B cell (primary cell): ENCODE measurements at regions not wholly inside any gene's neighbourhood (a gene's known extent, or its start where the extent isn't known, plus 50 kb on each side); places are given as distances from the start of the nearest gene placed in this dataset.

ENCODE experiments used
- ATAC-seq: fragments of 200-7000 bp; cut with Tn5 transposase; one replicate; pipeline ENCODE4 v1.10.0; 2021; ENCODE audit warnings: low read depth, mild to moderate bottlenecking, moderate number of reproducible peaks, moderate library complexity
- CTCF ChIA-PET: fragments of 350-600 bp; sonication (Branson Sonifier 250); formaldehyde crosslinking; loops from one replicate; lab custom pipeline; 2021; ENCODE audit warnings: antibody characterized with exemption, inconsistent platforms; lab: Charles Lee
- POLR2A ChIA-PET: fragments of 350-600 bp; sonication (Branson Sonifier 250); formaldehyde crosslinking; loops from one replicate; lab custom pipeline; 2021; ENCODE audit warnings: antibody characterized with exemption; lab: Charles Lee
- DNase-seq: peaks from one replicate; pipeline ENCODE4 v3.0.0; 2013
- H2AFZ ChIP-seq: 2 replicates; pipeline ENCODE4 v1.6.1; 2012; ENCODE audit warnings: mild to moderate bottlenecking, low read depth, low read length; ENCODE audit not compliant: insufficient read depth, poor library complexity, severe bottlenecking
- H3K27ac ChIP-seq, 2 donors: 1 replicate in 1 of 2; 2 replicates in 1 of 2; pipeline ENCODE4 v1.5.1; 2012 to 2013; ENCODE audit warnings: low read length in 2 of 2, mild to moderate bottlenecking in 2 of 2, moderate library complexity in 1 of 2
- H3K27me3 ChIP-seq, 4 experiments: fragments of 200-600 bp in 1 of 4; sonication (generic) in 1 of 4; replicated peaks in 1 of 4; 1 replicate in 2 of 4; 2 replicates in 2 of 4; pipeline versions ENCODE4 v1.6.1 to v1.7.0; 2013 to 2016; ENCODE audit warnings: low read length in 3 of 4, mild to moderate bottlenecking in 2 of 4, mixed read lengths in 1 of 4, moderate library complexity in 1 of 4; ENCODE audit not compliant: insufficient read depth in 4 of 4, control insufficient read depth in 3 of 4; ENCODE audit errors: control extremely low read depth in 1 of 4
- H3K36me3 ChIP-seq, 2 experiments: replicated peaks in 1 of 2; 1 replicate in 1 of 2; 2 replicates in 1 of 2; pipeline versions ENCODE4 v1.6.1 to v1.7.1; 2013; ENCODE audit warnings: low read length in 1 of 2; ENCODE audit not compliant: insufficient read depth in 2 of 2, control insufficient read depth in 1 of 2; ENCODE audit errors: control extremely low read depth in 1 of 2, extremely low read depth in 1 of 2
- H3K4me1 ChIP-seq, 2 donors: fragments of 200-600 bp in 1 of 2; sonication (generic) in 1 of 2; 1 replicate in 1 of 2; 2 replicates in 1 of 2; pipeline versions ENCODE4 v1.5.1 to v1.6.1; 2013 to 2017; ENCODE audit warnings: low read length in 2 of 2; ENCODE audit not compliant: control insufficient read depth in 2 of 2, insufficient read depth in 2 of 2
- H3K4me2 ChIP-seq: replicated peaks from 2 replicates; pipeline ENCODE3; 2012; ENCODE audit warnings: mild to moderate bottlenecking, low read depth, low read length; ENCODE audit not compliant: poor library complexity, severe bottlenecking
- H3K4me3 ChIP-seq, 5 experiments: fragments of 200-600 bp in 1 of 5; sonication (generic) in 1 of 5; 1 replicate in 3 of 5; 2 replicates in 2 of 5; pipeline versions ENCODE4 v1.5.1 to v1.7.0; 2011 to 2016; ENCODE audit warnings: low read length in 4 of 5, mild to moderate bottlenecking in 4 of 5, low read depth in 2 of 5, control low read depth in 1 of 5, moderate library complexity in 1 of 5; ENCODE audit not compliant: insufficient read depth in 1 of 5; ENCODE audit errors: control extremely low read depth in 1 of 5, extremely low read depth in 1 of 5
- H3K79me2 ChIP-seq: fragments of 200-600 bp; sonication (generic); one replicate; pipeline ENCODE4 v1.6.0; 2016; ENCODE audit warnings: low read length; ENCODE audit not compliant: control insufficient read depth, insufficient read depth
- H3K9ac ChIP-seq: fragments of 200-600 bp; sonication (generic); 2 replicates; pipeline ENCODE4 v1.6.1; 2017; ENCODE audit warnings: mild to moderate bottlenecking, low read length, moderate library complexity
- H3K9me3 ChIP-seq, 3 donors: one replicate each; pipeline versions ENCODE4 v1.6.1 to v1.7.1; 2013; ENCODE audit warnings: low read length in 2 of 3; ENCODE audit not compliant: control insufficient read depth in 2 of 3, insufficient read depth in 1 of 3; ENCODE audit errors: control extremely low read depth in 1 of 3
- H4K20me1 ChIP-seq: 2 replicates; pipeline ENCODE4 v1.6.0; 2012; ENCODE audit warnings: mild to moderate bottlenecking, low read length; ENCODE audit not compliant: insufficient read depth, control insufficient read depth, poor library complexity, severe bottlenecking
- H3K27ac Mint-ChIP-seq: one replicate; pipeline ENCODE4 v1.8.0; 2021; ENCODE audit warnings: mixed read lengths
- H3K27me3 Mint-ChIP-seq: one replicate; pipeline ENCODE4 v1.8.0; 2021; ENCODE audit warnings: mixed read lengths
- H3K4me1 Mint-ChIP-seq: one replicate; pipeline ENCODE4 v1.8.0; 2021; ENCODE audit warnings: mixed read lengths
- H3K4me3 Mint-ChIP-seq: one replicate; pipeline ENCODE4 v1.8.0; 2021; ENCODE audit warnings: mixed read lengths
- H3K9me3 Mint-ChIP-seq: one replicate; pipeline ENCODE4 v1.8.0; 2022; ENCODE audit warnings: mixed read lengths; ENCODE audit not compliant: insufficient read depth
- EZH2 ChIP-seq: IDR thresholded peaks from 2 replicates; pipeline ENCODE4 v1.6.1; 2012; ENCODE audit warnings: borderline replicate concordance, low read depth, mild to moderate bottlenecking, moderate library complexity, low read length; ENCODE audit not compliant: insufficient read depth, poor library complexity, severe bottlenecking
- WGBS: methylation state at CpG from one replicate; pipeline ENCODE4 v1.1.5; 2013; ENCODE audit warnings: missing lambda C conversion rate; ENCODE audit not compliant: insufficient coverage; 5-methylcytosine and 5-hydroxymethylcytosine counted together
- intact Hi-C: fragments of 100-400 bp; cut with micrococcal nuclease; formaldehyde crosslinking; loops from one replicate; pipeline ENCODE4 v1.10.0; 2022
- TF ChIP-seq, protein P1 (sequence below): fragments of 200-600 bp; IDR thresholded peaks from one replicate; pipeline ENCODE4 v1.8.0; 2022; ENCODE audit warnings: antibody characterized with exemption, mild to moderate bottlenecking

DNA sequence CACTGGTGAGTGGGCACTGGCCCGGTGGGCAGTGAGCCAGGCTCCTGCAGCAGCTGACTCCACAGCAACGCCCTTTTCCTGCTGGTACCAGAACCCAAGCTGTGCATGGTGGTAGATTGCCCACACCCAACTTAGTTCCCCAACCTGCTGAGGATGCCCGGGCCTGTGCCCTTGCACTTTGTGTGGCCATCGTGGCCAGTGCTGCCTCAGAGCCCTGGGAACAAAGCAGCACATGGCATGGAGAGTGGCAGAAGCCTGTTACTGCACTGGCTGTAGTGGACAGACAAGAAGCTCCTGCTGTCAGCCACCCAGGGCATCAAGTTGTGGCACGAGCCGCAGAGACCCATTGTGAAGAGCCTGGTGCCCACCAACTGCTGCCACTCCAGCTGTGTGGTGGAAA, 612.9 kb downstream of the DNAH5 start:
- H3K27me3 ChIP-seq: no peaks in the 10 kb centered on the region
- no peaks in the 10 kb centered on the region for H4K20me1 ChIP-seq
- Mint-ChIP-seq H3K9me3 (no peaks in the 10 kb centered on the region), H3K27ac (no peak overlapping the region), H3K4me3 (no peak overlapping the region), H3K4me1 (no peaks in the 10 kb centered on the region), H3K27me3 (no peaks in the 10 kb centered on the region)
- ATAC-seq: no peak
- no peaks in the 10 kb centered on the region for H3K79me2 ChIP-seq
- H3K27ac ChIP-seq: no peak overlapping the region
- WGBS: 81% methylated on average over 6 of the region's 6 CpGs
- ChIA-PET POLR2A (no interaction called here), CTCF (no interaction called here)
- H3K4me2 ChIP-seq: no peak overlapping the region
- peaks cover 0 to 7% (median 0%) of the 10 kb centered on the region in 3 donors for H3K9me3 ChIP-seq
- intact Hi-C loops: no loop called here
- H3K4me1 ChIP-seq: no peaks in the 10 kb centered on the region
- no peak for DNase-seq
- no peak overlapping the region for H3K9ac ChIP-seq
- no peak overlapping the region for H2AFZ ChIP-seq
- no peaks in the 10 kb centered on the region for H3K36me3 ChIP-seq
- no peak overlapping the region for H3K4me3 ChIP-seq
- TF ChIP-seq, protein P1, sequence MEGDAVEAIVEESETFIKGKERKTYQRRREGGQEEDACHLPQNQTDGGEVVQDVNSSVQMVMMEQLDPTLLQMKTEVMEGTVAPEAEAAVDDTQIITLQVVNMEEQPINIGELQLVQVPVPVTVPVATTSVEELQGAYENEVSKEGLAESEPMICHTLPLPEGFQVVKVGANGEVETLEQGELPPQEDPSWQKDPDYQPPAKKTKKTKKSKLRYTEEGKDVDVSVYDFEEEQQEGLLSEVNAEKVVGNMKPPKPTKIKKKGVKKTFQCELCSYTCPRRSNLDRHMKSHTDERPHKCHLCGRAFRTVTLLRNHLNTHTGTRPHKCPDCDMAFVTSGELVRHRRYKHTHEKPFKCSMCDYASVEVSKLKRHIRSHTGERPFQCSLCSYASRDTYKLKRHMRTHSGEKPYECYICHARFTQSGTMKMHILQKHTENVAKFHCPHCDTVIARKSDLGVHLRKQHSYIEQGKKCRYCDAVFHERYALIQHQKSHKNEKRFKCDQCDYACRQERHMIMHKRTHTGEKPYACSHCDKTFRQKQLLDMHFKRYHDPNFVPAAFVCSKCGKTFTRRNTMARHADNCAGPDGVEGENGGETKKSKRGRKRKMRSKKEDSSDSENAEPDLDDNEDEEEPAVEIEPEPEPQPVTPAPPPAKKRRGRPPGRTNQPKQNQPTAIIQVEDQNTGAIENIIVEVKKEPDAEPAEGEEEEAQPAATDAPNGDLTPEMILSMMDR: no peak
- TF ChIP-seq EZH2: no peak

GRCh38 chr5:13328316-13328715, 616.2 kb downstream of the DNAH5 start:
- no peak for DNase-seq
- Mint-ChIP-seq H3K4me1 (no peaks in the 10 kb centered on the region), H3K9me3 (no peaks in the 10 kb centered on the region), H3K27ac (no peak overlapping the region), H3K27me3 (no peaks in the 10 kb centered on the region), H3K4me3 (no peak overlapping the region)
- no peaks in the 10 kb centered on the region for H3K36me3 ChIP-seq
- no peak overlapping the region for H2AFZ ChIP-seq
- ChIA-PET POLR2A (no interaction called here), CTCF (no interaction called here)
- no peaks in the 10 kb centered on the region for H4K20me1 ChIP-seq
- H3K4me3 ChIP-seq: no peak overlapping the region
- H3K9ac ChIP-seq: no peak overlapping the region
- ATAC-seq: no peak
- no peaks in the 10 kb centered on the region for H3K4me1 ChIP-seq
- H3K79me2 ChIP-seq: no peaks in the 10 kb centered on the region
- peaks cover 0 to 7% (median 0%) of the 10 kb centered on the region in 3 donors for H3K9me3 ChIP-seq
- no peak overlapping the region for H3K4me2 ChIP-seq
- intact Hi-C loops: no loop called here
- TF ChIP-seq EZH2: no peak
- TF ChIP-seq, protein P1: no peak
- WGBS: no CpG with 5 or more reads among the region's 1 CpG
- no peak overlapping the region for H3K27ac ChIP-seq
- no peaks in the 10 kb centered on the region for H3K27me3 ChIP-seq
